DOHH2 (cell line): ENCODE measurements at regions not wholly inside any gene's neighbourhood (a gene's known extent, or its start where the extent isn't known, plus 50 kb on each side); places are given as distances from the start of the nearest gene placed in this dataset.

Experiments used
- H3F3A ChIP-seq: fragments of 200-600 bp; sonication (generic), shearing (Covaris generic); 2 replicates; pipeline ENCODE4 v1.6.0; 2016; ENCODE audit warnings: antibody characterized with exemption, mild to moderate bottlenecking; ENCODE audit not compliant: control insufficient read depth, insufficient read depth
- H3K27ac ChIP-seq: fragments of 200-600 bp; sonication (generic); 2 replicates; pipeline ENCODE4 v1.5.1; 2014; ENCODE audit warnings: low read depth, mild to moderate bottlenecking, low read length, moderate library complexity
- H3K27me3 ChIP-seq: fragments of 200-600 bp; sonication (generic); 2 replicates; pipeline ENCODE4 v1.6.1; 2014; ENCODE audit warnings: mild to moderate bottlenecking, low read length, mixed read lengths; ENCODE audit not compliant: control insufficient read depth
- H3K36me3 ChIP-seq: fragments of 200-600 bp; sonication (generic); 2 replicates; pipeline ENCODE4 v1.6.1; 2014; ENCODE audit warnings: mild to moderate bottlenecking, low read length, moderate library complexity, mixed read lengths; ENCODE audit not compliant: control insufficient read depth
- H3K4me1 ChIP-seq: fragments of 200-600 bp; sonication (generic); 2 replicates; pipeline ENCODE4 v1.6.1; 2014; ENCODE audit warnings: mild to moderate bottlenecking, low read length, mixed read lengths; ENCODE audit not compliant: control insufficient read depth
- H3K4me2 ChIP-seq: fragments of 200-600 bp; sonication (generic); 2 replicates; pipeline ENCODE4 v1.6.0; 2014; ENCODE audit warnings: mild to moderate bottlenecking, low read length, moderate library complexity
- H3K4me3 ChIP-seq: fragments of 200-600 bp; sonication (generic); 2 replicates; pipeline ENCODE4 v1.5.1; 2014; ENCODE audit warnings: mild to moderate bottlenecking, low read length, mixed read lengths
- H3K79me2 ChIP-seq: fragments of 200-600 bp; sonication (generic); 2 replicates; pipeline ENCODE4 v1.6.1; 2014; ENCODE audit warnings: mild to moderate bottlenecking, low read length, mixed read lengths; ENCODE audit not compliant: control insufficient read depth
- H3K9me2 ChIP-seq: fragments of 200-600 bp; sonication (generic); replicated peaks from 2 replicates; pipeline ENCODE4 v1.6.1; 2014; ENCODE audit warnings: mild to moderate bottlenecking, low read length, mixed read lengths; ENCODE audit not compliant: control insufficient read depth
- H3K9me3 ChIP-seq: fragments of 200-600 bp; sonication (generic); 2 replicates; pipeline ENCODE4 v1.6.1; 2014; ENCODE audit warnings: antibody characterized with exemption, low read length, mixed read lengths; ENCODE audit not compliant: control insufficient read depth, insufficient read depth
- H4K20me1 ChIP-seq: fragments of 200-600 bp; sonication (generic); 2 replicates; pipeline ENCODE4 v1.6.0; 2014; ENCODE audit warnings: low read depth, mild to moderate bottlenecking, antibody characterized with exemption, low read length, moderate library complexity; ENCODE audit not compliant: control insufficient read depth, insufficient read depth
- EZH2phosphoT487 ChIP-seq: fragments of 200-600 bp; sonication (generic); IDR thresholded peaks from 2 replicates; pipeline ENCODE4 v1.6.1; 2017; ENCODE audit warnings: borderline replicate concordance, mild to moderate bottlenecking, antibody characterized with exemption, low read length, moderate library complexity, mixed read lengths
- TF ChIP-seq, protein P1 (sequence below): fragments of 200-600 bp; sonication (generic); IDR thresholded peaks from one replicate; pipeline ENCODE4 v1.5.1; 2014; ENCODE audit warnings: antibody characterized with exemption, mild to moderate bottlenecking, low read depth, low read length; ENCODE audit not compliant: poor library complexity, severe bottlenecking

GRCh38 chr9:78572266-78572665, 275.3 kb downstream of the PSAT1 start:
- Histone ChIP-seq H3K9me3 (no peaks in the 10 kb centered on the region), H3K4me1 (no peaks in the 10 kb centered on the region), H4K20me1 (no peaks in the 10 kb centered on the region), H3K27ac (no peak overlapping the region), H3K27me3 (no peaks in the 10 kb centered on the region), H3K4me3 (no peak overlapping the region), H3K79me2 (no peaks in the 10 kb centered on the region), H3K36me3 (no peaks in the 10 kb centered on the region), H3F3A (no peaks in the 10 kb centered on the region), H3K4me2 (no peak overlapping the region), H3K9me2 (no peaks in the 10 kb centered on the region)
- no peak for TF ChIP-seq EZH2phosphoT487
- TF ChIP-seq, protein P1, sequence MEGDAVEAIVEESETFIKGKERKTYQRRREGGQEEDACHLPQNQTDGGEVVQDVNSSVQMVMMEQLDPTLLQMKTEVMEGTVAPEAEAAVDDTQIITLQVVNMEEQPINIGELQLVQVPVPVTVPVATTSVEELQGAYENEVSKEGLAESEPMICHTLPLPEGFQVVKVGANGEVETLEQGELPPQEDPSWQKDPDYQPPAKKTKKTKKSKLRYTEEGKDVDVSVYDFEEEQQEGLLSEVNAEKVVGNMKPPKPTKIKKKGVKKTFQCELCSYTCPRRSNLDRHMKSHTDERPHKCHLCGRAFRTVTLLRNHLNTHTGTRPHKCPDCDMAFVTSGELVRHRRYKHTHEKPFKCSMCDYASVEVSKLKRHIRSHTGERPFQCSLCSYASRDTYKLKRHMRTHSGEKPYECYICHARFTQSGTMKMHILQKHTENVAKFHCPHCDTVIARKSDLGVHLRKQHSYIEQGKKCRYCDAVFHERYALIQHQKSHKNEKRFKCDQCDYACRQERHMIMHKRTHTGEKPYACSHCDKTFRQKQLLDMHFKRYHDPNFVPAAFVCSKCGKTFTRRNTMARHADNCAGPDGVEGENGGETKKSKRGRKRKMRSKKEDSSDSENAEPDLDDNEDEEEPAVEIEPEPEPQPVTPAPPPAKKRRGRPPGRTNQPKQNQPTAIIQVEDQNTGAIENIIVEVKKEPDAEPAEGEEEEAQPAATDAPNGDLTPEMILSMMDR = no peak

DNA sequence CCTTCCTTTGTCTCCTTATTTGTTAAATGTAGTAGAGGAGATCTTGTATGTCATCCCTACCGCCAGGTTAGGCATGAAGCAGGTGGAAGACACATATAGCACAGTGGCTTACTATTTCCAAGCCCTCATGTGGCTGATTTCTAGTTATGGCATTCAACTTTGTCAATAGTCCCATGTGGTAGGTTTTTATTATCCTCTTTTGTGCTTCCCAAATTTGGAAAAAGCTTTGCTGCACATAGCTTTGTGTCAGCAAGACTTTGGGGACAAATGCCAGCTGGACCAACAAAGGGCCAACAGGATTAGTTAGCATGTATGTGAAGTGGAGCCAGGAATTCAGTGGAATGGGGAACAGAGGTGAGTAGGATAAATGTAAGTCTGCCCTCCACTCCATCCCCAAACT, 276.3 kb downstream of the PSAT1 start:
- no peak for TF ChIP-seq EZH2phosphoT487
- TF ChIP-seq, protein P1 = no peak
- H3K4me1 ChIP-seq = no peaks in the 10 kb centered on the region
- no peak overlapping the region for H3K4me2 ChIP-seq
- no peak overlapping the region for H3K27ac ChIP-seq
- H3K9me2 ChIP-seq = no peaks in the 10 kb centered on the region
- H3K4me3 ChIP-seq = no peak overlapping the region
- H3K79me2 ChIP-seq = no peaks in the 10 kb centered on the region
- no peaks in the 10 kb centered on the region for H3K36me3 ChIP-seq
- H3F3A ChIP-seq = no peaks in the 10 kb centered on the region
- no peaks in the 10 kb centered on the region for H3K9me3 ChIP-seq
- H4K20me1 ChIP-seq = no peaks in the 10 kb centered on the region
- no peaks in the 10 kb centered on the region for H3K27me3 ChIP-seq

DNA sequence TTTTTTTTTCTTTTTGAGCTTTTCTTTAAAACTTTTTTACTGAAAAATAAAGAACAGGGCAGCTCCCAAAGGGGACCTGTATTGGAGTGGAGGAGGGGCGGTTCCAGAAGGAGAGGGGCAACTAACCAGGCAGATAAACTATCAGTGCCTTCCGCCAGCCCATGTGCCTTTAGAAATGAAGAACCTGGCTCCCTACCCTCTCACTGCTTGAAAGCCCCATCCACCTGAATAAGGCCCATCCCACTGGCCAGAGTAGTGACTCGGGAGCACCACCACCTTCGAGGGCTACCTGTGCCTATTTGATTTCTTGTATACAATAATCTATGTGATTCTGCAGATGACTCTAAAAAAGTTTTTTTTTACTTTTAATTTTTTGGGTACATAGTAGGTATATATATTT, 276.7 kb downstream of the PSAT1 start:
- no peaks in the 10 kb centered on the region for H3F3A ChIP-seq
- no peaks in the 10 kb centered on the region for H3K4me1 ChIP-seq
- H3K9me3 ChIP-seq = no peaks in the 10 kb centered on the region
- no peak overlapping the region for H3K4me2 ChIP-seq
- no peak for TF ChIP-seq EZH2phosphoT487
- TF ChIP-seq, protein P1 = no peak
- H3K79me2 ChIP-seq = no peaks in the 10 kb centered on the region
- no peaks in the 10 kb centered on the region for H3K36me3 ChIP-seq
- H4K20me1 ChIP-seq = no peaks in the 10 kb centered on the region
- no peaks in the 10 kb centered on the region for H3K9me2 ChIP-seq
- H3K27me3 ChIP-seq = no peaks in the 10 kb centered on the region
- H3K27ac ChIP-seq = no peak overlapping the region
- H3K4me3 ChIP-seq = no peak overlapping the region
